ENCODE measurements at regions not wholly inside any gene's neighbourhood (a gene's known extent, or its start where the extent isn't known, plus 50 kb on each side); places are given as distances from the start of the nearest gene placed in this dataset.

DNA sequence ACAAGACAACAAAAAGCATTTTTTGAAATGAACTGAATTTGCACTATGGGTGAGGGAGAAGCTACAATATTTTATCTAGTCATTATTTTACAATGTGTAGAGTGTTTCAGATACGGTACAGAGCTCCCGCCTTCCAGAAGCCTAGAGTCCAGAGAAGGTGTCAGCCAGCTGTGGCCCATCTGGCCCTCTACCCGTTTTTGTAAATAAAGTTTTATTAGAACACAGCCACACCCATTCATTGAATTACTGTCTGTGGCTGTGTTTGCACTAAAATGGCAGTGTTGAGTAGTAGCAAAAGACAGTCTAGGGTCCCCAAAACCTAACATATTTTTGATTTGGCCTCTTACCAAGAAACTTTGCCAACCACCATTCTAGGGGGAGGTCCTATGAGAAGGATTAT, 162.0 kb downstream of the JCAD start:
- TF ChIP-seq, protein P1, sequence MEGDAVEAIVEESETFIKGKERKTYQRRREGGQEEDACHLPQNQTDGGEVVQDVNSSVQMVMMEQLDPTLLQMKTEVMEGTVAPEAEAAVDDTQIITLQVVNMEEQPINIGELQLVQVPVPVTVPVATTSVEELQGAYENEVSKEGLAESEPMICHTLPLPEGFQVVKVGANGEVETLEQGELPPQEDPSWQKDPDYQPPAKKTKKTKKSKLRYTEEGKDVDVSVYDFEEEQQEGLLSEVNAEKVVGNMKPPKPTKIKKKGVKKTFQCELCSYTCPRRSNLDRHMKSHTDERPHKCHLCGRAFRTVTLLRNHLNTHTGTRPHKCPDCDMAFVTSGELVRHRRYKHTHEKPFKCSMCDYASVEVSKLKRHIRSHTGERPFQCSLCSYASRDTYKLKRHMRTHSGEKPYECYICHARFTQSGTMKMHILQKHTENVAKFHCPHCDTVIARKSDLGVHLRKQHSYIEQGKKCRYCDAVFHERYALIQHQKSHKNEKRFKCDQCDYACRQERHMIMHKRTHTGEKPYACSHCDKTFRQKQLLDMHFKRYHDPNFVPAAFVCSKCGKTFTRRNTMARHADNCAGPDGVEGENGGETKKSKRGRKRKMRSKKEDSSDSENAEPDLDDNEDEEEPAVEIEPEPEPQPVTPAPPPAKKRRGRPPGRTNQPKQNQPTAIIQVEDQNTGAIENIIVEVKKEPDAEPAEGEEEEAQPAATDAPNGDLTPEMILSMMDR (IDR thresholded peaks at IDR 0.05) = no peak
- no peak for TF ChIP-seq POLR2A (IDR thresholded peaks at IDR 0.05)

Measured in thyroid gland (tissue), 4 donors.